Activated T-cell treated with anti-CD3 and anti-CD28 coated beads, Interleukin-2, amount 50 U/mL, for 72 hours (primary cell): ENCODE measurements at regions not wholly inside any gene's neighbourhood (a gene's known extent, or its start where the extent isn't known, plus 50 kb on each side); places are given as distances from the start of the nearest gene placed in this dataset.

ENCODE experiments used
- ATAC-seq, 2 donors: fragments of 150-1000 bp; cut with Tn5 transposase; replicated peaks in 1 of 2; 2 replicates each; pipeline ENCODE4 v1.10.0; 2021; ENCODE audit warnings: moderate library complexity in 2 of 2, mild to moderate bottlenecking in 1 of 2
- DNase-seq, 2 donors: peaks; one replicate each; pipeline ENCODE4 v3.0.0; 2021 to 2022; ENCODE audit warnings: mixed read lengths in 1 of 2
- H3K27ac Mint-ChIP-seq: one replicate; pipeline ENCODE4 v1.8.0; 2022; ENCODE audit warnings: mild to moderate bottlenecking, moderate library complexity, mixed read lengths
- H3K27me3 Mint-ChIP-seq: one replicate; pipeline ENCODE4 v1.8.0; 2022; ENCODE audit warnings: low read depth, mixed read lengths
- H3K36me3 Mint-ChIP-seq, 2 donors: one replicate each; pipeline ENCODE4 v1.8.0; 2022; ENCODE audit warnings: mixed read lengths in 2 of 2, mild to moderate bottlenecking in 1 of 2; ENCODE audit not compliant: insufficient read depth in 2 of 2
- H3K4me1 Mint-ChIP-seq: one replicate; pipeline ENCODE4 v1.8.0; 2022; ENCODE audit warnings: low read depth, mixed read lengths
- H3K4me3 Mint-ChIP-seq, 2 donors: one replicate each; pipeline ENCODE4 v1.8.0; 2022; ENCODE audit warnings: mild to moderate bottlenecking in 2 of 2, mixed read lengths in 2 of 2, moderate library complexity in 2 of 2
- H3K9me3 Mint-ChIP-seq, 2 donors: one replicate each; pipeline ENCODE4 v1.8.0; 2022; ENCODE audit warnings: mixed read lengths in 2 of 2

DNA sequence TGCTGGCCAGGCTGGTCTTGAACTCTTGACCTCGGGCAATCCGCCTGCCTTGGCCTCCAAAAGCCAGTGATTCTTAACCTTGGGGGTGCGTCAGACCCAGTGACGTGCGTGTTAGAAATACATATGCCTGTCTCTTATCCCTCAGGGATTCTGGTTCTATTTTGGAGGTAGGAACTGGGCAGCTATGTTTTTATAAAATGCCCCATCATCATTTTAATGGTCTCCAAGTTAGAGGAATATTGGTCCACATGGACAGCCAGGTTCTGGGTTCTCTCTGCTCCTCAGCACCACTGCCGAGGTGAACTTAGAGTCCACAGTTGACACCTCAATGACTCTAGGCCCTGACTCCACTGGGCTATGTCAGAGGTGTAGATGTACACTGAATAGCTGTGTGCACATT is 352.7 kb downstream of the SMOC2 start:
- DNase-seq (no peak), ATAC-seq (no peak)
- peaks cover 6% of the 10 kb centered on the region for H3K27me3 Mint-ChIP-seq
- no peak overlapping the region for H3K27ac Mint-ChIP-seq
- H3K36me3 Mint-ChIP-seq: no peaks in the 10 kb centered on the region
- no peaks in the 10 kb centered on the region for H3K9me3 Mint-ChIP-seq
- no peak overlapping the region for H3K4me3 Mint-ChIP-seq
- no peaks in the 10 kb centered on the region for H3K4me1 Mint-ChIP-seq

DNA sequence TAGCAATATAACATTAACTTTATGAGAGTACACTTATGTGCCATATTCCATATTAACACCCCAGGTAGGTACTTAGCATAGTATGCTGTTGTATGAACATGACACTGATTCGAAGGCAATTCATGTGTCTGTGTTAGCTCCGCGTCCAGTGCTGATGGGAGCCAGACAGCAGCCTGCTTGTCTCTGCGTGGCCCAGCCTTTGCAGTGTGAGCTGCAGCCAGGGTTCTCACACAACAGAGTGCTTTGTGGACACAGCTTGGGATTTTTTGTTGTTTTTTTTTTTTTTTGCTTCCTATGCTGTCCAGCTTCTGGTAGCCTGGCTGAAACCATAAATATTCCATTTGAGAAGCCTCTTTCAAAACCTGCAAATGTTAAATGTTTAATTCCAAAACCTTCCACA is 350.9 kb downstream of the SMOC2 start:
- no peak for DNase-seq
- H3K9me3 Mint-ChIP-seq: no peaks in the 10 kb centered on the region
- peaks cover 6% of the 10 kb centered on the region for H3K27me3 Mint-ChIP-seq
- no peak overlapping the region for H3K27ac Mint-ChIP-seq
- no peak for ATAC-seq
- no peaks in the 10 kb centered on the region for H3K4me1 Mint-ChIP-seq
- no peaks in the 10 kb centered on the region for H3K36me3 Mint-ChIP-seq
- H3K4me3 Mint-ChIP-seq: no peak overlapping the region

DNA sequence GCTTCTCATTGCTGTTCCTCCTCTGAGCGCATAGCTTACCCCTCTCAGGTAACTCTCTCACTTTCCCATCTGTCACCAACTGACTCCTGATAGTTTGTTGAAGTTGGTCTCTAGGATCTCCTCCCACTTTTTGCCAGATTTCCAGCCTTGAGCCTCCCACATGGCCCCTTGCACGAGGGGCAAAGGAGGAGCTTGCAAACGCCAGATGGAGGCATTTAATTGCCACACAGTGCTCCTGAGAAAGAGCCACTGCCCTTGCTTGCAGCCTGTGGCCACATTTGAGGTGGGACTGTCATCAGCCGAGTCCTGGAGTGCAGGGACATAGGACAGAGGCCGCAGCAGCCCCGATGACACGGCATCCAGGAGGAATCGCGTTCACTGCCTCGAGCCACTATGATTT is 348.7 kb downstream of the SMOC2 start:
- Mint-ChIP-seq H3K4me3 (no peak overlapping the region), H3K4me1 (no peaks in the 10 kb centered on the region), H3K36me3 (no peaks in the 10 kb centered on the region), H3K9me3 (no peaks in the 10 kb centered on the region), H3K27ac (no peak overlapping the region), H3K27me3 (no peaks in the 10 kb centered on the region)
- ATAC-seq: no peak
- no peak for DNase-seq

DNA sequence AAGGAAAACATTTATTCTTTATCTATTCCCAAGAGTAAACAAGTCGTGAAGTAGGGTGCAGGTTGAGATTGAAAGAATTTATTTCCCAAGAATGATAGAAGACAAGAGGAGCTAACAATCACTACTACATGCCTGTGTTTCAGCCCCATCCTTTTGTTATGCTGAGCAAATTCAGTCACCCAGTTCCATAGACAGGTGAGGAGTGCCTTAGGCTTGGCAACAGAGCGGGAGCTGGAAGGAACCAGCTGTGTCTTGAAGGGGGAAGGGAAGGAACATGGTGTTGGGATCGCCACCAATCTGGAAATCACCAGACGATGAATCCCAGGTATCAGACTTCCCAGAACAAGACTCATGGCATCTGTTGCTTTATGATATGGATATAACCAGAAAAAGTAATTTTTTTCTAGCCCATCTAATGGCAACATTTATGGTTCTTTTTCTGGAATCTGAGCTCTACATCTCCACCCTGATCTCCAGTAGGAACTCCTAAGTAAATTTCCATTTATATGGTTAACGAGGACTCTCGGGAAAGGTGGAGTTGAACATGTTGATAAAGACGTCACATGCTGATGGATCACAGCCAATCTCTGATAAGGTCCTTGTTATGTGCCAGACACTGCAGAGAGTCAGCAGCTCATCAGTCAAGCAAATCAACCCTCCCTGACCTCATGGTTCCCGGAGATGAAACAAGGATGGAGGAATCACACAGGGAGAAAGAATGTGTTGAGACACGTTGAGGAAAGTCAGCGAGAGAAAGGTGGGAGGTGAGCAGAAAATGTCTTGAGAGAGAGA is 344.9 kb downstream of the SMOC2 start:
- no peak for ATAC-seq
- no peak for DNase-seq
- Mint-ChIP-seq H3K9me3 (no peaks in the 10 kb centered on the region), H3K27ac (no peak overlapping the region), H3K27me3 (no peaks in the 10 kb centered on the region), H3K4me1 (no peaks in the 10 kb centered on the region), H3K4me3 (no peak overlapping the region), H3K36me3 (no peaks in the 10 kb centered on the region)

DNA sequence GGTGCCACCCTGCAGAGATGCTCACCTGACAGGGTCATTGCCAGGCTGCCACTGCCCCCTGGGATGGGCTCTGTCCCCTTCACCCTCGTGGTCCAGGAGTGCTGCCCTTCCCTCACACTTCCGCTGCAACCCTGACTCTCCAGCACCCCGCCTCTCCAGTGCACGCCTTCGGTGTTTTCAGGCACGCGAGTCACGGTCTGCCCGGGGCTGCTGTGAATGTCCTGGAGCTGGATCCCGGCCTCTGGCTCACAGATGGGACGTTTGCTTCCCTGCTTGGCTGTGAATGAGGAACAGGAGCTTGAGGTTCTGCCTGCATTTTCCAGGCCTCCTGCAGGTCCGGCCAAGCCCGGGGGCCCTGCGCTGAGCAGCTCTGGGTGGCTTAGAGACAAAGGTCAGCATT is 343.4 kb downstream of the SMOC2 start:
- H3K9me3 Mint-ChIP-seq: peaks cover 2 to 4% of the 10 kb centered on the region in 2 donors
- H3K4me3 Mint-ChIP-seq: no peak overlapping the region
- no peaks in the 10 kb centered on the region for H3K27me3 Mint-ChIP-seq
- DNase-seq (no peak), ATAC-seq (no peak)
- no peaks in the 10 kb centered on the region for H3K4me1 Mint-ChIP-seq
- H3K27ac Mint-ChIP-seq: no peak overlapping the region
- H3K36me3 Mint-ChIP-seq: peaks cover 0 to 1% of the 10 kb centered on the region in 2 donors

DNA sequence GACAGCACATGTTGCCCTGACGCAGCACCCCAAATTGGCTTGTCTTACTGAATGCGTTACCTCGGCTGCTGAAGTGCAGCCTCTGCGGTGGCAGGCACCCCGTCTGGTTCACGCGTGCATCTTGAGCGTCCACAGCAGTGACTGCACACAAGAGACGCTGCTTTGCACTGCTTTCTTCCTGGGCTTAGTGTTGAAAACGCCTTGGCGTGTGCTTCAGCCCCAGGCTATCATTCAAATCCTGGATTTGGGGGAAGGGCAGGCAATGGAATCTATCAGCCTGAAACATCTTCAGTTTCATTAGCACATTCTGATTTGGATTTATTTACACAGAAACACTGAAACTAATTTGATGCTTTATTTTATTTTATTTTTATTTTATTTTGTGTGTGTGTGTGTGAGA is 342.7 kb downstream of the SMOC2 start:
- Mint-ChIP-seq H3K9me3 (peaks cover 2 to 4% of the 10 kb centered on the region in 2 donors), H3K27ac (no peak overlapping the region), H3K27me3 (no peaks in the 10 kb centered on the region), H3K4me3 (no peak overlapping the region), H3K36me3 (peaks cover 0 to 1% of the 10 kb centered on the region in 2 donors), H3K4me1 (no peaks in the 10 kb centered on the region)
- DNase-seq: no peak
- no peak for ATAC-seq

DNA sequence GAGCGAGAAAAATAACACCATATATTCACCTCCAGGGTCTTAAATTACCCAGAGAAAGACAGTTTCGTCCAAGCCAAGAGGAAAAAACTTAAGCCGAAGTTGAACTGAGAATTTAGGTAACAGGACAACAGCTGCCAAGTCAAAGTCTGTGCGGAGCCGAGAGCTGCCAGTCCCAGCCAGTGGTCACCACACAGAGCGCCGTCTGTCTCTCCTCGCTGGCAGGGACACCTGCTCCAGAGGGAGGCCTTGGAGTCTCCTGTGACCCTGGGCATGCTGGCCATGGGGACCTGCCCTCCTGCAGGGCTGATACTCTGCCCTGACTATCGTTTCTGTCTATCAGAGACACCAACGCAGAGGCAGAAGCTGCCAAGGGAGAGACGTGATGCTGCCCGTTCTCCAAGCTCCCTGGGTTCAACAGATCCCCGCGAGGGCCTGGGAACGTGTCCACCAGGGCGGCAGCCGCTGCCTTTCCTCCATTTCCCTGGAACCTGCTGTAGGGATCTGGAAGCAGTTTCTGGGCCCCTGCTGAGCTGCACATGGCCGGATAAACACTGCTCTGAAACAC is 341.3 kb downstream of the SMOC2 start:
- no peaks in the 10 kb centered on the region for H3K27me3 Mint-ChIP-seq
- ATAC-seq (no peak), DNase-seq (no peak)

DNA sequence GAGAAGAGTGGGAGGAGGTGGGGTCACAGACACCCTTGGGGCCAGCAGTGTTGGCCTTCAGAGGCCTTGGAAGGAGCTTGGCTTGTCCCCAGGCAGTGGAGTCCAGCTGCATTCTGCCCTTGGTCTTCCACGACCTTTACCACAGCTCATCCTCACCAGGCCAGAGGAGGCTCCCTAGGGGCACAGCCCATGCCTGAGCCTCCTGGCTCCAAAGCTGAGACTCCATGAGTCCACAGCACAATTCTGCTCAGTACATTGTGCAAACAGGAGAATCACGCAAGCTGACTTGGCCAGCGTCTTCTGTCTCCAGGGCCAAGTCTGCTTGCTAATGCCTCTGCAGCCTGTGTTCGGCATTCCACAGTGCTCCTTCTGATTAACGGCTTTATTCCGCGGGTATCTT is 337.2 kb downstream of the SMOC2 start:
- DNase-seq (no peak), ATAC-seq (no peak)
- H3K27me3 Mint-ChIP-seq: no peaks in the 10 kb centered on the region
- H3K36me3 Mint-ChIP-seq: peaks cover 1 to 5% of the 10 kb centered on the region in 2 donors
- peaks cover 16% of the 10 kb centered on the region in 2 donors for H3K9me3 Mint-ChIP-seq
- no peaks in the 10 kb centered on the region for H3K4me1 Mint-ChIP-seq
- H3K27ac Mint-ChIP-seq: no peak overlapping the region
- no peak overlapping the region for H3K4me3 Mint-ChIP-seq

More for the DNA sequence above, 341.3 kb downstream of the SMOC2 start:
- no peaks in the 10 kb centered on the region for H3K4me1 Mint-ChIP-seq
- peaks cover 2 to 4% of the 10 kb centered on the region in 2 donors for H3K9me3 Mint-ChIP-seq
- no peak overlapping the region for H3K4me3 Mint-ChIP-seq
- H3K27ac Mint-ChIP-seq: no peak overlapping the region
- peaks cover 0 to 1% of the 10 kb centered on the region in 2 donors for H3K36me3 Mint-ChIP-seq

DNA sequence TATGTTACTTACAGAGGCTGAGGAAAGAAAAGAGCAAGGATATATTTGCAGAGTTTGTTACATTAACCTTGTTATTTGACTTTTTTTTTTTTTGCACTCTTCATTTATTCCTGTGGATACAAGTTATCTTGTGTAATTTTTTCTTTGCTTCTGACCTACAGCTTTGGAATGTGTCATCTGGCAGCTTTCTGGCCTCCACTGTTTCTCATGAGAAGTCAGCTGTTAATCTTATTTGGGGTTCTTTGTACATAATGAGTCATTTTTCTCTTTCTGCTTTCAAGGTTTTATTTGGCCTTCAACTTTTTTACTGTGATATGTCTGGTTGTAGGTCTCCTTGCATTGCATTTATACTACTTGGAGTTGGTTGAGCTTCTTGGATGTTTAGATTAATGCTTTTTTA is 333.4 kb downstream of the SMOC2 start:
- no peak for ATAC-seq
- Mint-ChIP-seq H3K27me3 (no peaks in the 10 kb centered on the region), H3K4me3 (no peak overlapping the region)

DNA sequence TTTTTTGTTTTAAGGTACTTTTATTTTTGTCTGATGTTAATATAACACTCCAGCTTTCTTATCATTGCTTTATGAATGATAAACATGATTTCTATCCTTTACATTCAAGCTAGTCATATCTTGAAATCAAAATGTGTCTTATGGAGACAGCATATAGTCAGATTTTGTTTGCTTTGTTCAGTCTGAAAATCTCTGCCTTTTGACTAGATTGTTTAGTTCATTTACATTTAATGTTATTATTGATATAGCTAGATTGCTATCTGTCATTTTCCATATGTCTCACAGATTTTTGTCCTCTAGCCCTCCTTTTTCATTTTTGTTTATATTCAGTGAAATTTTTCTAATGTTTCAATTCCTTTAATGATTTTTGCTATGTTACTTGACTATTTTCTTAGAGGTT is 332.8 kb downstream of the SMOC2 start:
- Mint-ChIP-seq H3K4me3 (no peak overlapping the region), H3K27me3 (no peaks in the 10 kb centered on the region), H3K27ac (no peak overlapping the region), H3K4me1 (no peaks in the 10 kb centered on the region), H3K9me3 (peaks cover 18 to 22% of the 10 kb centered on the region in 2 donors), H3K36me3 (peaks cover 1 to 4% of the 10 kb centered on the region in 2 donors)
- ATAC-seq (no peak), DNase-seq (no peak)

More for the DNA sequence above, 333.4 kb downstream of the SMOC2 start:
- no peaks in the 10 kb centered on the region for H3K4me1 Mint-ChIP-seq
- H3K27ac Mint-ChIP-seq: no peak overlapping the region
- peaks cover 1 to 4% of the 10 kb centered on the region in 2 donors for H3K36me3 Mint-ChIP-seq
- DNase-seq: no peak
- peaks cover 18% of the 10 kb centered on the region in 2 donors for H3K9me3 Mint-ChIP-seq

DNA sequence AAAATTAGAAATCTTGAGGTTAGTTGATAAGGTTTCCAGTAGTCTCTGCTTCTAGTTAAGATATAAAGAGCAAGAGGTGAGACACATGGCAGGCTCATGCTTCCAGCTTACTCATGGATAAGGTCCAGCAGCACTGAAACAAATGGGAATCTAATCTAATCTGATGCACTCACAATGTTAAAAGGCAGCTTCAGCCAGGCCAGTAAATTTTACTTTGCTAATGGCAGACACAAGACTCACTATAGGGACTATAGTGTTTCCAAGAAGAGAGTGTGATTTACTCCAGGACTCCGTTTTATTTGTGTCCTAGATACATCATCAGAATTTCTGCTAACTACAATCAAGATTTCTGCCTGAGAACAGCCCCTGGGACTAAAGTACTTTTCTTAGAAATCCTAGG is 324.8 kb downstream of the SMOC2 start:
- Mint-ChIP-seq H3K36me3 (peaks cover 0 to 2% of the 10 kb centered on the region in 2 donors), H3K4me3 (no peak overlapping the region), H3K27me3 (no peaks in the 10 kb centered on the region), H3K27ac (no peak overlapping the region), H3K9me3 (peaks cover 5 to 9% of the 10 kb centered on the region in 2 donors), H3K4me1 (no peaks in the 10 kb centered on the region)
- no peak for ATAC-seq
- no peak for DNase-seq

DNA sequence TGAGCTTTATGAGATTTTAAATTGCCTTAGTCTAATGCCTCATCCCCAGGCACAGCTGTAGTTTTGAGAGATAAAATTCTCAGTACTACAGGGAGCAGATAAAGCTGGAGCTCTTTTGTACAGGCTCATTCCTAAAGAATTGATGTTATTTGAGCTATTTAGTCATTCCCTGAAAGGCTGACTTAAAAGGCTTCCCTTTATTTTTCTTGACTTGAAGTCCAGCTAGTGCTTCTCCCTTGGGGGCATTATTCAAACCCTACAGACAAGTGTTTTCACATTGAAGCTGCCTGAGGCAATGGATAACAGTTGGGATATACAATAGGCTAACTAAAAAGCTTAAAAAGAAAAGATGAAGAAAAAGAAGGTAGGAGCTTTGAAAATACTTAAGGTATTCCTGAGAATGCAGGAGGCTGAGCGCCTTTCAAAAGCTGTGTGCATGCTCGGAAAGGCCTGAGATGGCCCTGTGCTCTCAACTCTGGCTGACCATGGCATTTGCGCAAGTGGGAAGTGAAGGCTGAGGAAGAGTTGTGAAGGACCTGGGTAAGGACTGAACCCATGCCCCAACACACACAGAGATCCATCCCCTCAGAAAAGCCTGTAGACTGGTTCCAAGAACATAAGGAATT is 315.1 kb downstream of the SMOC2 start:
- no peak for ATAC-seq
- H3K9me3 Mint-ChIP-seq: no peaks in the 10 kb centered on the region
- H3K27ac Mint-ChIP-seq: no peak overlapping the region
- DNase-seq: no peak
- no peaks in the 10 kb centered on the region for H3K27me3 Mint-ChIP-seq
- no peaks in the 10 kb centered on the region for H3K4me1 Mint-ChIP-seq
- no peaks in the 10 kb centered on the region for H3K36me3 Mint-ChIP-seq
- no peak overlapping the region for H3K4me3 Mint-ChIP-seq

DNA sequence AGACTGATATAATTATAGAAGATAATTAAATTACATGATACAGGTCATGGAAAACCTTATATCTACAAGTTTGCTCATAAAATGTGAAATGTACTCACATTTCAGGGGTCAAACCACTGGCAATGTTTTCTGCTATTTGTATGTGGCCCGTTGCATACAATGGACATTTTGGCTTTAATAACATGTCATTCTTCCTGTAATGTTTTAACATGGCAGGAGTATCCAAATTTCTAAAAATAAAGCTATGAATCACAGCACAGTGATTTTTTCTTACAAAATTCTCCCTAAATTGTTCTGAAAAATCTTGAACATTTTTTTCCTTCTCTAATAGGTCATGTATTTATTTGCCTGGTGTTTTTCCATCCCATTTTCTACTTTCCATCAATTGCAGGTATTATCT is 305.7 kb downstream of the SMOC2 start:
- no peak for ATAC-seq
- Mint-ChIP-seq H3K36me3 (no peaks in the 10 kb centered on the region), H3K27me3 (peaks cover 6% of the 10 kb centered on the region), H3K9me3 (peaks cover 1% of the 10 kb centered on the region in 2 donors), H3K4me1 (no peaks in the 10 kb centered on the region), H3K4me3 (no peak overlapping the region), H3K27ac (no peak overlapping the region)
- no peak for DNase-seq
